ENCODE measurements at regions not wholly inside any gene's neighbourhood (a gene's known extent, or its start where the extent isn't known, plus 50 kb on each side); places are given as distances from the start of the nearest gene placed in this dataset.
A peak's percentile ranks its signal among the peaks of the same experiment; 100 is the strongest.
"Not testable (repeated sequence)": the region's sequence is repeated elsewhere in the genome, so short reads cannot be mapped to it uniquely, and the experiment has no call there.

- H2BK5ac ChIP-seq (ENCODE audit: low read depth, low read length, poor library complexity); H3K4me3 ChIP-seq (ENCODE audit: low read depth, low read length); H2AFZ ChIP-seq (ENCODE audit: insufficient read depth, low read length, poor library complexity); H3K14ac ChIP-seq (ENCODE audit: low read length); H3K4me1 ChIP-seq (ENCODE audit: control insufficient read depth in 1 of 2, insufficient read depth in 2 of 2, low read length in 2 of 2); H3K79me2 ChIP-seq (ENCODE audit: control insufficient read depth, insufficient read depth, low read length, poor library complexity); H3K9ac ChIP-seq (ENCODE audit: low read length); H3K18ac ChIP-seq (ENCODE audit: low read length); H3K4ac ChIP-seq (ENCODE audit: low read depth, low read length); H3K27ac ChIP-seq (ENCODE audit: low read depth, low read length); H3K9me3 ChIP-seq (ENCODE audit: insufficient read depth, low read depth, low read length); H3K27me3 ChIP-seq (ENCODE audit: insufficient read depth, low read length); H2BK120ac ChIP-seq (ENCODE audit: insufficient read depth, low read length, poor library complexity); H3K36me3 ChIP-seq (ENCODE audit: control insufficient read depth in 1 of 2, insufficient read depth in 2 of 2, low read length in 2 of 2); H4K8ac ChIP-seq (ENCODE audit: low read depth, low read length); H2AK5ac ChIP-seq (ENCODE audit: low read length); H4K91ac ChIP-seq (ENCODE audit: low read depth, low read length); H3K4me2 ChIP-seq (ENCODE audit: low read length); H3K79me1 ChIP-seq (ENCODE audit: low read length); H3K23ac ChIP-seq (ENCODE audit: low read length); DNase-seq; H2BK12ac ChIP-seq (ENCODE audit: low read length); H4K12ac ChIP-seq (ENCODE audit: low read depth, low read length): not testable (repeated sequence)
- no CpG with 5 or more reads among the region's 1 CpG for WGBS (ENCODE audit: extremely low coverage, insufficient coverage, insufficient read length)
These were observed 107.5 kb downstream of the FAM72B start for GRCh38 chr1:121076674-121077073.

- not testable (repeated sequence) for H3K4me1 ChIP-seq (ENCODE audit: control insufficient read depth in 1 of 2, insufficient read depth in 2 of 2, low read length in 2 of 2); H2AFZ ChIP-seq (ENCODE audit: insufficient read depth, low read length, poor library complexity); H3K4me2 ChIP-seq (ENCODE audit: low read length); DNase-seq; H3K79me2 ChIP-seq (ENCODE audit: control insufficient read depth, insufficient read depth, low read length, poor library complexity); H4K12ac ChIP-seq (ENCODE audit: low read depth, low read length); H3K14ac ChIP-seq (ENCODE audit: low read length); H3K4ac ChIP-seq (ENCODE audit: low read depth, low read length); H3K27ac ChIP-seq (ENCODE audit: low read depth, low read length); H2AK5ac ChIP-seq (ENCODE audit: low read length); H3K18ac ChIP-seq (ENCODE audit: low read length); H3K27me3 ChIP-seq (ENCODE audit: insufficient read depth, low read length); H4K91ac ChIP-seq (ENCODE audit: low read depth, low read length); H3K36me3 ChIP-seq (ENCODE audit: control insufficient read depth in 1 of 2, insufficient read depth in 2 of 2, low read length in 2 of 2); H3K9ac ChIP-seq (ENCODE audit: low read length); H2BK120ac ChIP-seq (ENCODE audit: insufficient read depth, low read length, poor library complexity); H4K8ac ChIP-seq (ENCODE audit: low read depth, low read length); H3K79me1 ChIP-seq (ENCODE audit: low read length); H3K4me3 ChIP-seq (ENCODE audit: low read depth, low read length); H3K9me3 ChIP-seq (ENCODE audit: insufficient read depth, low read depth, low read length); H2BK5ac ChIP-seq (ENCODE audit: low read depth, low read length, poor library complexity); H3K23ac ChIP-seq (ENCODE audit: low read length); H2BK12ac ChIP-seq (ENCODE audit: low read length)
These were observed 104.5 kb downstream of the FAM72B start for GRCh38 chr1:121079655-121080054.

- H4K12ac ChIP-seq (ENCODE audit: low read depth, low read length); H3K23ac ChIP-seq (ENCODE audit: low read length); H2BK120ac ChIP-seq (ENCODE audit: insufficient read depth, low read length, poor library complexity); H3K4me3 ChIP-seq (ENCODE audit: low read depth, low read length); H2AK5ac ChIP-seq (ENCODE audit: low read length); H3K4ac ChIP-seq (ENCODE audit: low read depth, low read length); H3K27me3 ChIP-seq (ENCODE audit: insufficient read depth, low read length); H3K9ac ChIP-seq (ENCODE audit: low read length); H3K36me3 ChIP-seq (ENCODE audit: control insufficient read depth in 1 of 2, insufficient read depth in 2 of 2, low read length in 2 of 2); H3K79me2 ChIP-seq (ENCODE audit: control insufficient read depth, insufficient read depth, low read length, poor library complexity); H3K18ac ChIP-seq (ENCODE audit: low read length); H3K4me2 ChIP-seq (ENCODE audit: low read length); H2AFZ ChIP-seq (ENCODE audit: insufficient read depth, low read length, poor library complexity); H3K14ac ChIP-seq (ENCODE audit: low read length); H3K27ac ChIP-seq (ENCODE audit: low read depth, low read length); H3K9me3 ChIP-seq (ENCODE audit: insufficient read depth, low read depth, low read length); H2BK5ac ChIP-seq (ENCODE audit: low read depth, low read length, poor library complexity); H3K4me1 ChIP-seq (ENCODE audit: control insufficient read depth in 1 of 2, insufficient read depth in 2 of 2, low read length in 2 of 2); H3K79me1 ChIP-seq (ENCODE audit: low read length); H4K8ac ChIP-seq (ENCODE audit: low read depth, low read length); H4K91ac ChIP-seq (ENCODE audit: low read depth, low read length); H2BK12ac ChIP-seq (ENCODE audit: low read length): not testable (repeated sequence)
- WGBS (ENCODE audit: extremely low coverage, insufficient coverage, insufficient read length), result no CpG with 5 or more reads among the region's 11 CpGs
- peak in 1 of 2 donors; percentile 2 for DNase-seq
These were observed 103.8 kb downstream of the FAM72B start for GRCh38 chr1:121080197-121080903.

GRCh38 chr1:121080904-121081264 is 103.3 kb downstream of the FAM72B start:
- not testable (repeated sequence) for H3K27ac ChIP-seq (ENCODE audit: low read depth, low read length); H3K23ac ChIP-seq (ENCODE audit: low read length); H3K18ac ChIP-seq (ENCODE audit: low read length); H3K14ac ChIP-seq (ENCODE audit: low read length); H3K79me2 ChIP-seq (ENCODE audit: control insufficient read depth, insufficient read depth, low read length, poor library complexity); DNase-seq; H3K4me1 ChIP-seq (ENCODE audit: control insufficient read depth in 1 of 2, insufficient read depth in 2 of 2, low read length in 2 of 2); H2BK12ac ChIP-seq (ENCODE audit: low read length); H3K9me3 ChIP-seq (ENCODE audit: insufficient read depth, low read depth, low read length); H3K79me1 ChIP-seq (ENCODE audit: low read length); H3K27me3 ChIP-seq (ENCODE audit: insufficient read depth, low read length); H4K91ac ChIP-seq (ENCODE audit: low read depth, low read length); H3K9ac ChIP-seq (ENCODE audit: low read length); H2BK5ac ChIP-seq (ENCODE audit: low read depth, low read length, poor library complexity); H2AK5ac ChIP-seq (ENCODE audit: low read length); H3K4ac ChIP-seq (ENCODE audit: low read depth, low read length); H3K36me3 ChIP-seq (ENCODE audit: control insufficient read depth in 1 of 2, insufficient read depth in 2 of 2, low read length in 2 of 2); H2AFZ ChIP-seq (ENCODE audit: insufficient read depth, low read length, poor library complexity); H3K4me2 ChIP-seq (ENCODE audit: low read length); H3K4me3 ChIP-seq (ENCODE audit: low read depth, low read length); H4K8ac ChIP-seq (ENCODE audit: low read depth, low read length); H2BK120ac ChIP-seq (ENCODE audit: insufficient read depth, low read length, poor library complexity); H4K12ac ChIP-seq (ENCODE audit: low read depth, low read length)
- WGBS (ENCODE audit: extremely low coverage, insufficient coverage, insufficient read length), result no CpG with 5 or more reads among the region's 8 CpGs
